Eye (tissue), 1 donor: ENCODE measurements at regions not wholly inside any gene's neighbourhood (a gene's known extent, or its start where the extent isn't known, plus 50 kb on each side); places are given as distances from the start of the nearest gene placed in this dataset.
A peak's percentile ranks its signal among the peaks of the same experiment; 100 is the strongest.
"Not testable (repeated sequence)": the region's sequence is repeated elsewhere in the genome, so short reads cannot be mapped to it uniquely, and the experiment has no call there.

Experiments
- DNase-seq: peaks from one replicate; pipeline ENCODE4 v3.0.0-alpha.2; 2015

DNA sequence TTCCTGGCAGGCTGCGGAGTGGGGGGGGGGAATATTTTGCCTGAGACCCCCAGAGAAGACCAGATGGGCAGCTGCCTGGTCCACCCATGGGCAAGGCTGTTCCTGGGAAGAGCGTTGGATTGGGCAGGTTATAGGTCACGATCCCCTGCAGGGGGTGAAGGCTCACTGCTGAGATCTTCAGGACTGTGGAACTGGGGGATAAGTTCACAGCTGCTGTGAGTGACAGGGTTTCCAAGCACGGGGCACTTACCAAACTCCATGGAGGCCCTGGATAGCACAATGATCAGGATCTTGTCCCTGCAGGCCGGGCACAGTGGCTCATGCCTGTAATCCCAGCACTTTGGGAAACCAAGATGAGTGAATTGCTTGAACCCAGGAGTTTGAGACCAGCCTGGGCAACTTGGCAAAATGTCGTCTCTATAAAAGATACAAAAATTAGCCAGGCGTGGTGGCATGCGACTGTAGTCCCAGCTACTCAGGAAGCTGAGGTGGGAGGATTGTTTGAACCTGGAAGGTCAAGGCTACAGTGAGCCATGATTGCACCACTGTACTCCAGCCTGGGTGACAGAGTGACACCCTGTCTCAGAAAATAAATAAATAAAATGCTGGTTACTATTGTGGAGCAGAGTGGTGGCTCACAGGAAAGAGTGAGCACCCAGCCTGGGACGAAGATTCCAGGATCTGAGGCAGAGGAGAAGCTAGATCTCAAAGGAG is 68.0 kb upstream of the HELT start:
- DNase-seq = no peak

DNA sequence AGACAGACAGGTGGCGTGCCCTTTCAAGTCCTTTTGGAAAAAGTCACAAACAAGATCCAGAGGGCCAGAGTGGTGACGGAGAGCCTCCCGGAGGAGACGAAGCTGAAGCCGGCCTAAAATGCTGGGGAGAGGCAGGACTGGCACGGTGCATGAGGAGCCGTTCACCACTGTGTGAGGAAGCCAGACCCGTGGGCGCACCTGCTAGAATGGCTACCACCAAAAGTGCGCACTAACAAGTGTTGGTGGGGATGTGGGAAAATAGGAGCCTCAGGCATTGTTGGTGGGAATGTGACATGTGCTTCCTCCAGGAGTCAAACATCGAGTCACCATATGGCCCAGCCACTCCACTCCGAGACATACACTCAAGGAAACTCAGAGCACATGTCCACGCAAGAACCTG is 67.4 kb upstream of the HELT start:
- no peak for DNase-seq

DNA sequence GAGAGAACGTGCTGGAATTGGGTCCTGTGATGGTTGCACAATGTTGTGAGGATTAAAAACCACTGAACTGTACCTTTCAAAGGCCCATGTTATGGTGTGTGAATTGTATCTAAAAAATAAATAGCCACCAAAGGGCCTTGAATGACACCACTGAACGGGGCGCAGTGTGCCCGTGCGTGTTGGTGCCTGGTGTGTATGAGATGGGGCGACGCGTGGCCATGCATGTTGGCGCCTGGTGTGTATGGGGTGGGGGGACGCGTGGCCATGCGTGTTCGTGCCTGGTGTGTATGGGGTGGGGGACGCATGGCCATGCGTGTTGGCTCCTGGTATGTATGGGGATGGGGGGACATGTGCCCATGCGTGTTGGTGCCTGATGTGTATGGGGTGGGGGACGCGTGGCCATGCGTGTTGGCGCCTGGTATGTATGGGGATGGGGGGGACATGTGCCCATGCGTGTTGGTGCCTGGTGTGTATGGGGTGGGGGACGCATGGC is 66.6 kb upstream of the HELT start:
- DNase-seq = no peak

DNA sequence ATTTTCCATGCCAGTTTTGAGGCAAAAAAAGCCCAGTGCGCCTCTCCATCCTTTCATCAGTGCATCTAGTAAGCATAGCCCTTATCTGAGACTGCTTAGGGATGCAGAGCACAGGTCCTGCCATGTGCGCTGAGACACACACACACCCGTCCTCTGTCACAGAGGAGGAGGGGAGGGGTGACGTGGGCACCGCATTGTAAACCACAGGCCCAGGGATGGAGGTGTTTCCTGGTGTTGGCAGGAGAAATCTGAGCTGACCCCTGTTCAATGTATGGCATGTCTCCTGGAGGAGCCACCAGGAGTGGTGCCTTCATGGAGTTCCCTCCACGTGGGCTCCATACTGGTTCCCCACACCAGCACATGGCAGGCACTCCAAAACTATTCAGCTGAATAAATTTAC is 65.8 kb upstream of the HELT start:
- no peak for DNase-seq

DNA sequence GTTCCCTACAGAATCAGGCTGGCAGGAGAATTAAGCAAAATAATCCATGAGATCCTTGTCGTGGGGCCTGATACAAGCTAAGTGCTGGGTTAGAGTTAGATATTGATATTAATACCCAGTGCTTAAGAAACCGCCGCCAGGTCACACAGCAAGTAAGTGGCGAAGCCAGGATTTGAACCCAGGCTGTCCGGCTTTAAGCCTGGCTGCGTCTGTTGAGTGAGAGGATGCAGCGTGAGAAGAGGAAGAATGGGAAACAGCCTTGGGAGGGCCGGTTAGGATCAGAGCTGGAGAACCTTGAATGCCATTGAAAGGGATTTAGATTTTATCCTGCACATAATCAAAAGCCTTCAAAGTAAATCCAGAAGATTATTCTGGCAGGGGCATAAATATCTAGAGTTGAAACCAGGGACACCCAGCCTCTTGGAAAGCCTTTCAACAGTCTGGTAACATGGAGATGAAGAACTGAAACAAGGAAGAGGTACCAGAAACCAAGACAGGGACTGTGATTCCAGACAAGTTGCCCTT is 64.8 kb upstream of the HELT start:
- DNase-seq = peak; percentile 54

DNA sequence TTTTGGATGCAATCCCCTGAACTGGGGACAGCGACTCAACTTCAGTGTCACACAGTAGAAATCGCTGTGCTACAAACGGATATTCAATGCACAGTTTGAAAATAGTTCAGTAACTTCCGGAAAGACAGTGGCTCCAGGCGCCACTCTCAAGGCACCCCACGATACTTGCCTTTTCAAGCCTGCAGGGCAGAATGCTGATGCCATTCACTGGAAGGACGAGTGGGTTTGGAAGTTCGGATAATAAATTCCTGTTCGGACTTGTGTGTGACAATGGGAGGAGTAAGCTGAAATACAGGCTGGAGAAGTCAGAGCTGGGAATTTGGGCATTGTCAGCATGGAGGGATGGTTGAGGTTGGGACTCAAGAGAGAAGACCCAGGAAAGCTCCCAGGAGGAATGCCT is 64.3 kb upstream of the HELT start:
- no peak for DNase-seq

DNA sequence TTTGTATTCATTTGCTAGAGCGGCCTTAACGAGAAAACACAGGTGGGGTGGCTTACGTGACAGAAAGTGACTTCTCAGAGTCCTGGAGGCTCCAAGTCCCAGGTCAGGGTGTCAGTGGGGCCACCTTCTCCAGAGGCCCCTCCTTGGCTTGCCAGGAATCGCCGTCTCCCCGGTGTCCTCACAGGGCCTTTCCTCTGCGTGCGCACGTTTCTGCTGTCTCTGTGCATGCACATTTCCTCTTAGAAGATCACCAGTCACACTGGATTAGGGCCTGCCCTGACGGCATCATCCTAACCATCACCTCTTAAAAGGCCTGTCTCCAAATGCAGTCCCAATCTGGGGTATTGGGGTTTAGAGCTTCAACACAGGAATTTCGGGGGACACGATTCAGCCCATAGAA is 63.8 kb upstream of the HELT start:
- no peak for DNase-seq

DNA sequence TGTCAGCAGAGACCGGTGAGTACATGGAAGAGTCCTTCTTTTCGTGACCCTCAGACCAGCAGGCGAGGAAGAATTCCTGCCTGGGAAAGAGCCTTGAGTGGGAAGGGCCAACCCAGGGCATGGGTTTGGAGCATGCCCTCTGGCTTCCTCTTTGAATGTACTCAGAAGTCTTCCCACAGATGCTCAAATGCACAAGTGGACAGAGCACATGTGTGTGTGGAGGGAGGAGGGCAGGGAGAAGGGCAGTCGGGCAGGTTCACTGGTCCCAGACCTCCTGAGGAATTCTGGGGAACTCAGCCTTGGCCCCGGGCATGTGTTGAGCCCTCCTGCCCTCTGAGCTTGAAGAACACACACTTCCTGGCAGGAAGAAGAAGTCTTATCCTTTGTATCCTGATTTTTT is 63.2 kb upstream of the HELT start:
- DNase-seq = no peak

DNA sequence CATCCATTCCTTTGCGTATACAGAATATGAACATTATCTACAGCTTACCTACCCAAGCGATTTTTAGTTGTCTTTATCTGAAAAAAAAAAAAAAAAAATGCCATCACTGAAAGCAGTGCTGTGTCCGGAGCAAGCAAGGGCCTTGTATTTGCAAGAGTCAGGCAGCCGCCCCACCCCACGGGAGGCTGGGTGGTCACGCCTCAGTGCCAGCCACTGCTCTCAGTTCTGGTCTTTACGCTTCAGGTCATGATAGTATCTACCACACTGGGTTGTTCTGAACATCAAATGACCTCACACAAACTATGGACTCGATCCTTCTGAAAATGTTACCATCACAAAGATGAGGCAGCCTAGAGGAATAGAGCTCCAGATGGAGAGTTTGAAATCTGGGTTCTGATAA is 62.7 kb upstream of the HELT start:
- DNase-seq = no peak

DNA sequence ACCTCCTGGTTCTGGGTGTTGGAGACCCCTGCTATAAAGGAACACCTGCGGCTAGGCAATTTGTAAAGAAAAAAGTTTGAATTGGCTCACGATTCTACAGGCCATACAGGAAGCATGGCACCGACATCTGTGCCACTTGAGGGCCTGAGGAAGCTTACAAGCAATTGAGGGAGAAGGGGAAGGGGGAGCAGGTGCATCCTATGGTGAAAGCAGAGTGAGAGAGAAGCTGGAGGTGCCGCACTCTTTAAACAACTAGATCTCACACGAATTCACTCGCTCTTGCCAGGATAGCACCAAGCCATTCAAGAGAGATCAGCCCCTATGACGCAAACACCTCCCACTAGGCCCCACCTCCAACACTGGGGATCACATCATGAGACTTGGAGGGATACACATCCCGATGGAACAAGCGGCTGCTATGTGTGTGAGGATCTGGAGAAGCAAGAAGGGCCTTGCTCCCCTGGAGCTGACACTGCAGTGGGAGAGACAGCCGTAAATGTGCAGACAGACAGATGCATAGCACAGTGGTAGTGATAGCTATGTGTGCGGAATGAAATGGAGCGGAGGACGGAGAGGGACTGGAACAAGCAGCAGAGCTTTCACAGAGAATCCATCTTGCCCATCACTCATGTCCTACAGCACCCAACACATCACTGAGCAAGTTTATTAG is 60.7 kb upstream of the HELT start:
- DNase-seq = no peak

DNA sequence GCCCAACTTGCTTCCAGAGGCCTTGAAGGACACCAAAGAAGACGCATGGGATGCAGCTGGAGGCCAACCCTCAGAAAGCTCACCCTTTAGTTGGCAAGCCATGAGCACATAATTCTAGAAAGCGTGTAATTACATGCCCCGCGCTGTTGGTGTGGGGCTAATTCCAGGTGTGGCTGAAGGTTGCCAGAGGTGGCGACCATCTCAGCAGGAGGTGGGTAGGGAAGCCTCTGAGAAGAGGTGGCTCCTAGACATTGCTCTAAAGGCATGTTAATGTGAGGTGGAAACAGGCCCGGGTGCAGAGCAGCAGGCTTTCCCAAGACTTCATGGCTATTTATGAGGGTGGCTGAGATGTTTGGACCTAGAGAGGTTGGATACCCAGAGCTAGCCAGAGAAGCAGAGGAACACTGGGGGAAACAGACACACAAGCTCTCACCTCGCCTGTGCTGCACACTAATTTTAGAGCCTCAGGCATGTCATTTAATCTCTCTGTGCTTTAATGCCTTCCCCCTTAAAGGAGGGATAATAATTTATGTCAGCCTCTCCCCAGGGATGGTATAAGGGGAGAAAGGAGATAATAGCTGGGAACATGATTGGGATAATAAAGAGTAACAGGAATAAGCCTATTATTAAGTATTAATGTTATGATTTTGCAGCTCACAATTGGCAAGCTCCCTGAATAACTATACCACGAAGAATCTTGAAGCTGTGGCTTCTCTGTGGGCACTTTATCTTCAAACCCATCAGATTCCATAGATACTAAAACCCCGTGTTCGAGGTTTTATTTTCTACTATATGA is 60.0 kb upstream of the HELT start:
- no peak for DNase-seq

DNA sequence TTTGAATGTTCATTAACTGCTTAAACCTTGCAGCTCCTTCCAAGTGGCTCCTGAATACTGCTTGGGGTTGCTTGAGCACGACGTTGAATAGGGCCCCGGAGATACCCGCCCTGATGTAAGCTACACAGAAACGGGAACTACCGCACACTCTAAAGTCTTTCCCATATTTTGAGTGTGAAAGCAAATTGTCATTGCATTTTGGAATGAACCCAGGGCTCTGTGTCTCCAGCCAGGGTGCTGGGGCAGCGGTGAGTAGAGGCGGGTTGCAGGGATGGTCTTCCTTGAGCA is 59.4 kb upstream of the HELT start:
- no peak for DNase-seq

DNA sequence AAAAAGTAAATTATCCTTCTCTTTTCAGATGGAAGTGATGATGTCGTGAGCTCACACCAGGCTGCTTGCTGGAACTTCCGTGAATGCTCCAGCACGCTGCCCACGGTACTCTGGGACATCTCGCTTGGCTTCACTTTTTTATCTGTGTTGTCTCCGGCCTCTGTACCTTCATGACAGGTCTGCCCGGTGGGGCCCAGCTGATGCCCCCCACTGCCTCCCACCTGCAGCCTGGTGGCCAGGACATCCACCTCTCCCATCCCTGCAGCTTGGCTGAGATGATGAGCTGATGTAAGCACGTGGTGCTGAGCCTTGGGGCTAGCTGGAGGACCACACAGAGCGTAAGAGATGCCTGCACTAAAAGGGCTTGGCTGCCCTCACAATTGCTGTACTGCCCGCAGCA is 59.0 kb upstream of the HELT start:
- DNase-seq = no peak

DNA sequence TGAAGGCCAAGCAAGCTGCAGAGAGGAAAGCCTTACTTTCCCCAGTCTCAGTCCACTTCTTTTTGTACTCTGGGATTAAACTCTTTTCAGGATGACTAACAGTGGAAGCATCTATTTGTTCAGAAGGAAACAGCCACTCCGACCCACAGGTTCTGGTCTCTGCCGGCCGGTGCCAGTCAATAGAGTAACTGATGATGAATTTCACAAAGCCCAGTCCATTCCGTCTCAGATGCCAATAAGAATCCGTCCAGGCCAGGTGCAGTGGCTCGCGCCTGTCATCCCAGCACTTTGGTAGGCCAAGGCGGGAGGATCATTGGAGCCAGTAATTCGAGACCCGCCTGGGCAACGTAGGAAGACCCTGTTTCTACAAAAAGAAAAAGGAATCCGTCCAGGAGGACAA is 58.5 kb upstream of the HELT start:
- DNase-seq = no peak

DNA sequence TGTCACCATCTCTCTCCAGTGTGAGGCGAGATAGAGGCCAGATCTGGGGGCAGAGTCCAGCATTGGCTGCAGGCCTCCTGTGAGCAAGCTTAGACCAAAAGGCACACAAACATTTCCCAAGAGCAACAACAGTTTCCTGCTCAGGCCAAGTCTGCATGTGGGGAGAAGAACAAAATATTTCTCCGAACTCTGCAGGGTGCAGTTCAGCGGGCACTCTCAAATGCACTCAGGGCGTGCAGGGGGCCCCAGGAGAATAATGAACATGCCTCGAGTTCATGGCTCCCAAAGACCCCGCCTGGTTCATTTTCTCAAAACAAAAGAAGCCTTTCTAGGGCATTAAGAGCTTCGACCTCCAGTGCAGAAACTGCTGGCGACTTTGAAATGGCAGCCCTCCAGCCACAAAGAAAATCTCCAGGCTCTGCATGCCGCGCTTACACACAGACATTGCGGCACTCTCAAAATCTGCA is 57.8 kb upstream of the HELT start:
- DNase-seq = peak; percentile 60

DNA sequence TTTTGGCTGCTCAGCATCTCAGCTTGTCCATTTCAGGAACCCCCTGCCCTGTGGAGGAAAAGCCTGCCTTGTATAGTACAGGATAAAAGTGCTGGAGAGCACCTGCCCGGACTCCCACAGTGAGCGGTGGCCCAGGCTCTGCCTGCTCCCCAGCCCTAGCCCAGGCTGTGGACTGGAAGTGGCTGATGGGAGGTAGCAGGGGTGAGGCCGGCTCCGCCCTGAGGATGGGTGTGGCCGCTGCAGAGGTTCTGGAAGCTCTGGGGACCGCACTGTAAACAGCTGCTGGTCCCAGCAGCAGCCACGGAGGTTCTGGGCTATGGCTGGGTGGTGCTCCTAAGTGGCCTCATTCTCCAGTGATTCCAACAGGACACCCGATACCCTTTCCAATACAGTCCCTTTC is 56.6 kb upstream of the HELT start:
- no peak for DNase-seq

DNA sequence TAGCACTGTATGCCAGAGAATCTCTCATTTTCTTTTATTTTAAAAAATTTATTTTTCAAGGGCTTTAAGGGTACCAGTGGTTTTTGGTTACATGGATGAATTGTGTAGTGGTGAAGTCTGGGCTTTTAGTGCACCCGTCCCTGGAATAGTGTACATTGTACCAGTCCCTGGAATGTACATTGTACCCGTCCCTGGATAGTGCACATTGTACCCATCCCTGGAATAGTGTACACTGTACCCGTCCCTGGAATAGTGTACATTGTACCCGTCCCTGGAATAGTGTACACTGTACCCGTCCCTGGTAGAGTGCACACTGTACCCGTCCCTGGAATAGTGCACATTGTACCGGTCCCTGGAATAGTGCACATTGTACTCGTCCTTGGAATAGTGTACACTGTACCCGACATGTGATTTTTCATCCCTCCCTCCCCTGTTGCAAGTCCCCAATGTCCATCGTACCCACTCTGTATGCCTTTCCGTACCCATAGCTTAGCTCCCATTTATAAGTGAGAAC is 56.1 kb upstream of the HELT start:
- no peak for DNase-seq

DNA sequence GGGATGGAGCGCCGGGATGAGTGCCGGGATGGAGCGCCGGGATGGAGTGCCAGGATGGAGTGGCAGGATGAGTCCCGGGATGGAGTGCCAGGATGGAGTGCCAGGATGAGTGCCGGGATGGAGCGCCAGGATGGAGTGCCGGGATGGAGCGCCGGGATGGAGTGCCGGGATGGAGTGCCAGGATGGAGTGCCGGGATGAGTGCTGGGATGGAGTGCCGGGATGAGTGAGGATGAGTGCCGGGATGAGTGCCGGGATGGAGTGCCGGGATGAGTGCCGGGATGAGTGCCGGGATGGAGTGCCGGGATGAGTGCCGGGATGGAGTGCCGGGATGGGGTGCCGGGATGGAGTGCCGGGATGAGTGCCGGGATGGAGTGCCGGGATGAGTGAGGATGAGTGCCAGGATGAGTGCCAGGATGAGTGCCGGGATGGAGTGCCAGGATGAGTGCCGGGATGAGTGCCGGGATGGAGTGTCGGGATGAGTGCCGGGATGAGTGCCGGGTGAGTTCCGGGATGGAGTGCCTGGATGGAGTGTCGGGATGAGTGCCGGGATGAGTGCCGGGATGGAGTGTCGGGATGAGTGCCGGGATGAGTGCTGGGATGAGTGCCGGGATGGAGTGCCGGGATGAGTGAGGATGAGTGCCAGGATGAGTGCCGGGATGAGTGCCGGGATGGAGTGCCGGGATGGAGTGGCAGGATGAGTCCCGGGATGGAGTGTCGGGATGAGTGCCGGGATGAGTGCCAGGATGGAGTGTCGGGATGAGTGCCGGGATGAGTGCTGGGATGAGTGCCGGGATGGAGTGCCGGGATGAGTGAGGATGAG is 52.9 kb upstream of the HELT start:
- not testable (repeated sequence) for DNase-seq

DNA sequence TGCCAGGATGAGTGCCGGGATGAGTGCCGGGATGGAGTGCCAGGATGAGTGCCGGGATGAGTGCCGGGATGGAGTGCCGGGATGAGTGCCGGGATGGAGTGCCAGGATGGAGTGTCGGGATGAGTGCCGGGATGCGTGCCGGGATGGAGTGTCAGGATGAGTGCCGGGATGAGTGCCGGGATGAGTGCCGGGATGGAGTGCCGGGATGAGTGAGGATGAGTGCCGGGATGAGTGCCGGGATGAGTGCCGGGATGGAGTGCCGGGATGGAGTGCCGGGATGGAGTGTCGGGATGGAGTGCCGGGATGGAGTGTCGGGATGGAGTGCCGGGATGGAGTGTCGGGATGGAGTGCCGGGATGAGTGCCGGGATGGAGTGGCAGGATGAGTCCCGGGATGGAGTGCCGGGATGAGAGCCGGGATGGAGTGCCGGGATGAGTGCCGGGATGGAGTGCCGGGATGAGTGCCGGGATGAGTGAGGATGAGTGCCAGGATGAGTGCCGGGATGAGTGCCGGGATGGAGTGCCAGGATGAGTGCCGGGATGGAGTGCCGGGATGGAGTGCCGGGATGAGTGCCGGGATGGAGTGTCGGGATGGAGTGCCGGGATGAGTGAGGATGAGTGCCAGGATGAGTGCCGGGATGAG is 52.1 kb upstream of the HELT start:
- DNase-seq = not testable (repeated sequence)

DNA sequence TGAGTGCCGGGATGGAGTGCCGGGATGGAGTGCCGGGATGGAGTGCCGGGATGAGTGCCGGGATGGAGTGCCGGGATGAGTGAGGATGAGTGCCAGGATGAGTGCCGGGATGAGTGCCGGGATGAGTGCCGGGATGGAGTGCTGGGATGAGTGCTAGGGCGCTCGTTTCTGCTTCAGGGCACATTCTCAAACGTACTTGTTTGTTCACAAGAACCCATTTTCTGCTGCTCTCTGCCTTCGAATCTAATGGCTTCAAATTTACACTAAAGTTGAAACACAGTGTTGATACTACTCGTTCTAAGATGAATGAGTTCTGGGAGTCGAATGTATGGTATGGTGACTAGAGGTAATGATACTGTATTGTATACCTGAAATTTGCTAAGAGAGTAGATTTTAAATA is 50.6 kb upstream of the HELT start:
- not testable (repeated sequence) for DNase-seq

DNA sequence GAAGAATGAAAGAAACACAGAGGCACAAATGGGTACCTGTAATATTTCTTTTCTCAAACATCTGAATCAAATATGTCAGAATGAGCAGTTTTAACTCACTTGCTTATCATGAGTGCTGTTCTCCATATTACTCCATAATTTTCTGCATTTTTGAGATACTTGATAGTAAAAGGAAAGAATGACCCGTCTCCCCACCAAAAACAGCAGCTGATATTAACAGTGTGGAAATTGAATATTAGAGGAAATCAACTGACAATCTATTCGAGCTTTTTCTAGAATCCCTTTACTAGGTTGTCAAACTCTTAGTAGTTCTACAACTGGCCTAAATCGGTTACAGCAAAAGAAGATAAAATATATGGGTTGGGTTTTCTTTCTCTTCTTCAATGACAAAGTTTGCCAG is 49.9 kb upstream of the HELT start:
- DNase-seq = no peak
